ENCODE measurements at regions not wholly inside any gene's neighbourhood (a gene's known extent, or its start where the extent isn't known, plus 50 kb on each side); places are given as distances from the start of the nearest gene placed in this dataset.

DNA sequence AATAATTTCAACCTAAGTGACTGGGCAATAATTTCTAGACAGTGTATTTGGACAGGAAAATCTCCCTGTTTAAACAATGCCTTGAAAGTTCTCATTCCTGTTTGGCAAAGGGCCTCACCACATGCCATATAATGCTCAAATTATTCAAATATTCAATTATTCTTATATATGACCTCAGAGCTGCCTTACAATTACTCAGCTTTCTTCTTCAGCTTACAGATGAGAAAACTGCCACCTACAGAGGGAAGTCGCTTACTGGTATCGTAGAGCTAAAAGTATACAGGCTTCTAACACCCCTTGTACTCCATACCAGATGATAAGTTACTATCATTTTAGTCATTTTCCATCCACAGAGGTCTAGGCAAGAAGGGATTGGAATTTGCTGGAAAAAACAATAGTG lies 830.3 kb downstream of the BRINP1 start:
- DNase-seq (ENCODE audit: low read depth in 2 of 3, low spot score in 2 of 3) = no peak

DNA sequence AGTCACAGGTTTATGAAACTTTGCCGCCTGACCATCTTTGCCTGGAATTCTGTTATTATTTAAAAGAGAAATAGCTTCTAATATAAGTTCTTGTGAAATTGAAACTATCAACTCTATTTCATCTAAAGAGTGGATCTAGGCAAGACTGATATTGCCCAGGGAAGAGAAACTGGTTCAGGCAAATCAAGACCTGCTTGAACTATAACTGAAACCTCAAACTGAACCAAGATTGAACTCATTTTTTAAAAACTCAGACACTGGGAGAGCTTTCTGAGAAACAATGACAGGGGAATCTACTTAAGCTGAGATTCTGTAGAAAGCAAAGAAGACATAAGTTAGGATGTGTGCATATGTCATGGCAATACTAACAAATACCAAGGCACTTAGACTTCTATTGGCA lies 815.8 kb downstream of the BRINP1 start:
- no peak for DNase-seq (ENCODE audit: low read depth in 2 of 3, low spot score in 2 of 3)

DNA sequence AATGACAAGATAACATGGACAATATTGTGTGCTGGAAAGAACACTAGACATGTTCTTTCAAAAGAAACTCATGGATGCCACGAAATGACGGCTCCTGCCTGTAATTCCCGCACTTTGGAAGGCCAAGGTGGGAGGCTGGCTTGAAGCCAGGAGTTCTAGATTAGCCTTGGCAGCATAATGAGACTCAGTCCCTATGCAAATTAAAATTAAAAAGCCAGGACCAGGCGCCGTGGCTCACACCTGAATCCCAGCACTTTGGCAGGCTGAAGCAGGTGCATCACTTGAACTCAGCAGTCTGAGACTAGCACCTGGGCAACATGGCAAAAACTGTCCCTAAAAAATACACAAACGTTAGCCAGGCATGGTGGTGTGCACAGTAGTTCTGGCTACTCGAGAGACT lies 814.2 kb downstream of the BRINP1 start:
- no peak for DNase-seq (ENCODE audit: low read depth in 2 of 3, low spot score in 2 of 3)

DNA sequence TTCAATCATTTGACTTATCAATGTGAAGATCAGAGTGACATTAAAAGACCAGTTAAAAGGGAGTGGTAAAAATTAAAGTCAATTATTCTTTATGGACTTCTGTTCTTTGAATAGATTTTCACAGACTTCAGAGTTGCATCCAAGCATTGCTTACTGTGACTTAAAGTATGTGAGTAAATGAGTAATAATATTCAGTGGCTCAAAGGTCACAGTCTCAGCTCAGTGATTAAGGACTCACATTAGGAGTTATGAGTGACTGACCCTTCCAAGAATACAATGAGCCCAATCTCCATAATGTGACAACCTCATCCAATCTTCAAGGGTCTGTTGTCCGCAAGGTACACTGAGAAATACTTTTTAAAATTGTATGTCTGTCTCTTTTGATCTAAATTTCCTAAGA lies 811.2 kb downstream of the BRINP1 start:
- DNase-seq (ENCODE audit: low read depth in 2 of 3, low spot score in 2 of 3) = no peak

DNA sequence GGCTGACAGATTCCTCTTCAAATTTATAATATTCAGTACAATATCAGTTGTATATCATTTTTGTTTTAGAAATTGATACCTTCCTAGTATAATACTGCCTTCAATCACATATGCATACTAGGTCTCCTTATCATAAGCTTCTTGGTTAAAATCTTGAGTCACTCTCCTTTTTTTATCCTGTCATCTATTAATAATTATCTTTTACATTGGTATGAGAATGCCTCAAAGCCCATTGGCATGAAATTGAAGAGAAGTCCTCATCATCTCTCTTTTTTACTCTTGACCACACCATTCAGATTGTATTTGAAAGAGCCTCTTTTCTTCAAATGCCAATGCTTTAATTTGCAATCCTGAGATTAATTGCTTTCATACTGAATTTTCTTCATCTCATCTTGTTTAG lies 810.3 kb downstream of the BRINP1 start:
- DNase-seq (ENCODE audit: low read depth in 2 of 3, low spot score in 2 of 3) = no peak

DNA sequence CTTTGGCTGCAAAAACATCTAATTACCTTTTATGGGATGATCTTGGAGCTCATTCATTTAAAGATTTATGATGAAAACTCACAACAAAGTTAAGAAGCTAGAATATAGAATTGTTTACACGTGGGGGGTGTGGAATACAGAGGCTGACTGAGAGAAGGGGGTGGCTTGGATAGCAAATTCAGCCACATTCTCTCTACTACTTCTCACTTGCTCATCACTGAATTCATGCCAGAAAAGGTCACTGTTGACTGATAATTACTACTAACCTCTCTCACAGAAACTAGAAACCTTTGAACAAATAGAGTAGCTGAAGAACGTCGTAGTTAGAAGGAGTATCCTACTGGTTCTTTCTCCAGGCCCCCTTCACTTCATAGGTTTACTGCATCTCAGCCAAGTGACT lies 808.2 kb downstream of the BRINP1 start:
- DNase-seq (ENCODE audit: low read depth in 2 of 3, low spot score in 2 of 3) = no peak

DNA sequence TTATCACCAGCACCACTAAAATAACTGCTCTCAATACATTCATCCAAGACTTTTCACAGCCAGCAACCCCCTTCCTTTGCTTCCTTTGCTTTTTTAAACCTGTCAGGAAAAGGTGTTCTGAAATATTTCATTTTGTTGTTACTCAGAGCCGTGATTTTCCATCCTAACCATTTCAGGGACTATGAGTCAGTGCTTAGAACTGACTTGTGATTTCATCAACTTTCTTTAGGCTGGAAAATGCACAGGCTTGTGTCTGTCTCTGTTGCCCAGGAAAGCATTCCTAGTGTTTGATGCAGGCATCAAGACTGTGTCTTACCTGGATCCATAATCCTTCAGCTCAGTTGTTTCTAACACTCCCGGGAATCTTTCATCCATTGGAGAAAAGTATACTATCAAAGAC lies 805.6 kb downstream of the BRINP1 start:
- DNase-seq (ENCODE audit: low read depth in 2 of 3, low spot score in 2 of 3) = no peak

DNA sequence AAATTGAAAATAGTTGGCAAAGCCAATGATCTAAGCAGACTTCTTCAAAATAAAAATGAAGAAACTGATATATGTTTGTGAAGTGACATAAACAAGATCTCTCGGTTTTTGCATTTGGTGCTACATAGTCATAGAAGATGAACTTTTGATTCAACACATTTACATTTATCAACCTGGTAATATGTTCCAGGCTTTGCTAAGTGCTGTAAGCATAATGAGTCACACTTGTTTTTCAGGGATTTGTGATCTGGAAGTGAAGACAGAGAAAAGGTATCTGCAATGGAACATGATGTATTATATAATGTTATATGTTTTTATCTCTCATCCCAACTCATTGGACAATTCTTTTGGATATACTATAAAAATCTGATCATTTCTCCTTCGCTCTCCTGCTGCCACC lies 801.4 kb downstream of the BRINP1 start:
- no peak for DNase-seq (ENCODE audit: low read depth in 2 of 3, low spot score in 2 of 3)

DNA sequence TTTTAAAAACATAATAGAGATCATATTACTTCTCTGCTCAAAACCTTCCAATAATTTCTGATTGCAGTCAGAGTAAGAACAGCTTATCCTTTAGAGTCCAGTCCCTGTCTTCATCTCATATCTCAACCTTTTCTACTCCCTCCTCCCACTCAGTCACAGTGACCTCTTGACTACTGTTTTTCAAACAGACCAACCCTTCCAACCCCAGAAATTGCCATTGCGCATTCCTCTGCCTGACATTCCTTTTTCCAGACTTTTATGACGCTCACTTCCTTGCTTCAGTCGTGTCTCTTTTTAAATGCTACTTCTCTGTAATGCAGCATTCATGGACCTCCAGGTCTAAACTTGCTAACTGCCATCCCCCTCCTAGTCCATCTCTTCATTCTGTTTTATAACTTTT lies 800.5 kb downstream of the BRINP1 start:
- no peak for DNase-seq (ENCODE audit: low read depth in 2 of 3, low spot score in 2 of 3)

DNA sequence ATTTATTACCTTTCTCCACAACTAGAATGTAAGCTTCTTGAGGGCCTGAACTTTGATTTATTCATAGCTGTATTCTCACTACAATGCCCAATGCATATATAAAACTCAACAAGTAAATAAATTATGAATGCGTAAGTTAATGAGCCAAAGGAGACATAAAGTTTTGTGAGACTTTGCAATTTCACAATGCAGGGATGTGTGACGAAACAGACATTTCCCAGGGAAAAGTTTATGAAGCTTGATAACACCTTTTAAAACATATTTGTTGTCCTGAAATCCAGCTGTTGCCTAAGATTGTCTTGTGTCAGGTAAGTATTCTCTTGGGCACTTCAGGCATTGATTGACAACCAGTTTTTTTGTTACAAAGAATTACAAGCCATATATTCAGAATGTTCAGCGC lies 800.1 kb downstream of the BRINP1 start:
- DNase-seq (ENCODE audit: low read depth in 2 of 3, low spot score in 2 of 3) = no peak

DNA sequence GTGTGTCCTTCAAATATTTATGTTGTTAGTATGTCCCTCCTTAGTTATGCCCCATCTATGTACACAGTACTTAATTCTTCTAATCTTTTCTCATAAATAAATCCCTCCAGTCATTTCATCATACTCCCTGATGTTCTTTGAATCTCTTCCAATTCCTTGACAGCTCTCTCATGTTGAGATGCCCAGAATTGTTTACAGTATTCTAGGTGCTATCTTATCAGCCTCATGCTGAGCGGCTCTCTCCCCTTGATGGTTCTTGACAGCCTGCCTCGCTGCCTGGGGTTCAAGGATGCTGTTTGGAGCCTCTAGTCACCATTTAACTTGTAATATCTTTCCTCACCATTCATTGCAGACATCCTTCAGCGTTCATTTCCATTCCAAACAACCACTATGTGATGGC lies 799.2 kb downstream of the BRINP1 start:
- no peak for DNase-seq (ENCODE audit: low read depth in 2 of 3, low spot score in 2 of 3)

DNA sequence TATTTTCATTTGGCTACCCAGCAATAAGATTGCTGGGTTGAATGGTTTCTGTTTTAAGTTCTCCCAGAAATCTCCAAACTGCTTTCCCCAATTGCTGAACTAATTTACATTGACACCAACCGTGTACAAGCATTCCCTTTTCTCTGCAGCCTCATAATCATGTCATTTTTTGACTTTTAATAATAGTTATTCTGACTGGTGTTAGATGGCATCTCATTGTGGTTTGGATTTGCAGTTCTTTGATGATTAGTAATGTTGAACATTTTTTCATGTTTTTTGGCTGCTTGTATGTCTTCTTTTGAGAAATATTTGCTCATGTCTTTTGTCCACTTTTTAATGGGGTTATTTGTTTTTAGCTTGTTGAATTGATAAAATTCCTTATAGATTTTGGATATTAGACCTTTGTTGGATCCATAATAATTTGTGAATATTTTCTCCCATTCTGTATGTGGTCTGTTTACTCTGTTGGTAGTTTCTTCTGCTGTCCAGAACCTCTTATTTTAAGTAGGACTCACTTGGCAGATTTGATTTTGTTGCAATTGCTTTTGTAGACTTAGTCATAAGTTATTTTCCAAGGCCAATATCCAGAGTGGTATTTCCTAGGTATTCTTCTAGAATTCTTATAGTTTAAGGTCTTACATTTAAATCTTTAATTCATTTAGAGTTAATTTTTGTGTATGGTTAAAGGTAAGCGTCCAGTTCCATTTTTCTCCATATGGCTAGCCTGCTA lies 793.7 kb downstream of the BRINP1 start:
- no peak for DNase-seq (ENCODE audit: low read depth in 2 of 3, low spot score in 2 of 3)

DNA sequence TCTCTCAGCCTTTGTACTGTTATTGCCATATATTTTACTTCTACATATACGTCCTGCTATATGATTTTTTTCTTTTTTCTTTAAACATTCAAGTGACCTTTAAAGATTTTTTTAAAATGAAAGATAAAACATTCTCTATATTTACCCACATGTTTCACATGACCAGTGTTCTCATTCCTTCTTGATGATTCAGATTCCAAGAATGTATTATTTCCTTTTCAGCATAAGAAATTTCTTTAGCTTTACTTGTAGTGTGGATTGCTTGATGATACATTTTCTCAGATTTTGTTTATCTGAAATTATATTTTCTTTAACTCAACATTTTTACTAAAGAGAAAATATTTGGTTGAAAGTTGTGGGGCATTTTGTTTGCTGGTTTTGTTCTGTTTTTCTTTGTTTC lies 792.1 kb downstream of the BRINP1 start:
- DNase-seq (ENCODE audit: low read depth in 2 of 3, low spot score in 2 of 3) = no peak

DNA sequence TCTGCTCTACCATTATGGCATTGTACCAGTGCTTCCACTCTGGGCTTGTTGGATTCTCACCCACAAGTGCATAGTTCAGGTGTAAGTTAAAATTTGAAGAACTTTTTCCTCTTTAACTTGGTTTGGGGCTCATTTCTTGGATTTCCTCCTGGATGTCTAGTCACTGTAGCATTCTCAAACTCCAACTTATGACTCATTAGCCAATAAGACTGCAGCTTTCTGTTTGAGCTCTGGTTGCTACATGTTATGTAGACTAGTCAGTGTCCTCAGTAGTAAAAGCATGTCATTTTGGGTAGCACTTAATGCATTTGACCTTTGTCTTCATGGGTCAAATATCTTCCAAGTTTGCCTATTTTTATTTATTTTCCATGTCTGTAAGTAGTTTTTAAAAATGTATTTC lies 790.8 kb downstream of the BRINP1 start:
- no peak for DNase-seq (ENCODE audit: low read depth in 2 of 3, low spot score in 2 of 3)

DNA sequence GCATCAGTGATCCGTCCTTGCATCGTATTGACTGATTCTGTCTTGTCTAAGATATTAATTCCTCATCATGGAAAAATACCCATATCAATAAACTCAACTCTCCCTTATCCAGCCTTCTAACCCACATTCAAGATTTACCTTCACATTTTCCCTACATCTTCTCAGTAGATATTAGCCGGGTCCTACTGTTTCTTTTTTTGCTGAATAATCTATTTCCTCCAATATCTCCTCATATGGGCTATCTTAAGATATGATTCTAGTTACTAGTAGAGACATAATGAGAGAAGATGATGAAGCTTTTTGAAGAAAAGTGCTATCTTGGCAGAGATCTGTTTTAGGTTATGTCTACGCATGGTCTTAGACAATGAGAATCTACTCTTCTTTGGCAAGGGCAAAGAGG lies 785.8 kb downstream of the BRINP1 start:
- no peak for DNase-seq (ENCODE audit: low read depth in 2 of 3, low spot score in 2 of 3)

DNA sequence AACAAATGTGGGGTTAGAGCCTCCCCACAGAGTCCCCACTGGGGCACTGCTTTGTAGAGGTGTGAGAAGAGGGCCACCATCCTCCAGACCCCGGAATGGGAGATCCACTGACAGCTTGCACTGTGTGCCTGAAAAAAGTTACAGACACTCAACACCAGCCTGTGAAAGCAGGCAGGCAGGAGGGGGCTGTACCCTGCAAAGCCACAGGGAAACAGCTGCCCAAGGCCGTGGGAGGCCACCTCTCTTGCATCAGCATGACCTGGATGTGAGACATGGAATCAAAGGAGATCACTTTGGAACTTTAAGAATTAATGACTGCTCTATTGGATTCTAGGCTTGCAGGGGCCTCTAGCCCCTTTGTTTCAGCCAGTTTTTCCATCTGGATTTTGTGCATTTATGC lies 782.3 kb downstream of the BRINP1 start:
- no peak for DNase-seq (ENCODE audit: low read depth in 2 of 3, low spot score in 2 of 3)

DNA sequence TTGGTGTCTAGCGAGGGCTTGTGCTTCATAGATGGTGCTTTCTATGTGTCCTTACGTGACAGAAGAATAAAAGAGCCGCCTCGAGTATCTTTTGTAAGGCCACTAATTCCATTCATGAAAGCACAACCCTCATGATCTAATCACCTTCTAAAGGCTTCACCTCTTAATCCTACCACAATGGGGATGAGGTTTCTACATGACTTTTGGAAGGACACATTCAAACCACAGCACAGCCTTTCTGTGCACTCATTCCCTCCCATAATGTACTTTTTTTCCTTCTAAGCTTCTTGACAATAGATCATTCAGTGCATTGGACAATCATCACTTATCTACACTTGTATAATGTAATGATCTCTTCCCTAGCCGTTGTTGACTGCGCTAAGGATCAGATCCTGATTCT lies 774.8 kb downstream of the BRINP1 start:
- DNase-seq (ENCODE audit: low read depth in 2 of 3, low spot score in 2 of 3) = no peak

DNA sequence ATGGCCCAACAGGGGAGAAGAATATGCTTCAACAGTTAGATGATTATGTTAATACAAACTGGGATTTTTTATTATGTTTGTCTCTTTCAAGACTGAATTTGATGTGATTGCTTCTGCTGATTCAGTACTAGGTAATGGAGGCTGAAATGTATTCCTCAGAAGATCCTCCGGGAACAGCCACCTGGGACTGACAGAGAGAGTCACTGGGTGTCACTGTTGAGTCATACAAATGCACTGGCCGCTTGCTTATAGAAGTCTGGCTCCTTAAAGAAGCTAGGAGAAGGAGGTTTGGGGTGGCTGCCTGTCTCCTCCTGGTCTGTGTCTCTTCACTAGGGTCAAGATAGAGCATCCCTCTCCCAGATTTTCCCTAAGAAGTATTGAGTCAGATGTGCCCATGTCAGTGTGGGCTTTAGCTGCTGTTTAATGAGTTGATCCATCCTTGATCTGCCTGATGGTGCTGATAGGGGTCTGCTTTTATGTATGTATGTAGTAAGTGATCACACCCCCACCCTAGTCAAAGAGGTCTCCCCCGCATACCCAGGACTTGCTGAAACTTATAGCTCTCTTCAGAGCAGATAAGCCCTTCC lies 773.4 kb downstream of the BRINP1 start:
- DNase-seq (ENCODE audit: low read depth in 2 of 3, low spot score in 2 of 3) = no peak

DNA sequence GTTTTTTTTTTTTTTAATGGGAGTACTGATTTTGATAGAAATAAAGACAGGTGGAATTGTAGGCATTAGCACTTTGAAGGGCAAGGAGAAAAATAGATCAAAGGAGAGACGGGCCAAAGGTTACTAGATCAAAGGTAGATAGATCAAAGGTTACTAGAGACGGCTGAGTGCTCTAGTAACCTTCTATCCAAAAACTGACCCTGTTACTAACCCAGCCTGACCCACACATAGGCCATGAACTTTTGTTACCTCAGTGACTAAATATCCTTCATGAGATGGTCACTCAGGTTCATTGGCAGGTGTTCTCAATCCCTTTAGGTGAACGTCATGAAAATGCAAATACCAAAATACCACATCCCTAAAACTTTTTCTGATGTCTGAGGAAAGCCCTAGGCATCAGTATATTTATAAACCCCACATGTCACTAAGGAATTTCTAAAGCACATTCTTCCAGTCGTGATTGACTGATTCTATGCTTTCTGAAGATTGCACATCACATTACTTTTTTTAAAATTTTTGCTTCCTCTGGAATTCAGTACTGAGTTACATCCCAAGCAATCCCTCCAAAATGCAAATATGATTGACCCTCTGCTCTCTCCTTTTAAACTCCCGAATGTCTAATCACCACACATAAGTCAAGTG lies 772.7 kb downstream of the BRINP1 start:
- no peak for DNase-seq (ENCODE audit: low read depth in 2 of 3, low spot score in 2 of 3)

DNA sequence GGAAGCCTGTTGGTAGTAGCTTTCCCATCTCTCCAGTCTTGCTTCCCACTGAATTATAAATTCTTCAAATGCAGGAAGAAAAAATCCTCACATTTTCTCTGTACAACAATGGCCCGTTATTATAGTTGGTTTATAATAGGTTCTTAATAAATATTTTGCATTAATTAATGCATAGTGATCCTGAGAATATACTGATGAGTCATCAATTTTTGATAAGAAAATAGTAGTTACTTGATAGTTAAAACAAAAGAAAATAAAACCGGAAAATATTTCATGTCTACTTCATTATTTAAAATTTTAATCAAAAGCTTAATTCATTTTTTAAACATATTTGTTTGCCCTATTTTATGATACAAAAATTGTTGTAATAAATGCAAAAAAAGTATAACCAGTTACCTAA lies 762.6 kb downstream of the BRINP1 start:
- no peak for DNase-seq (ENCODE audit: low read depth in 2 of 3, low spot score in 2 of 3)

DNA sequence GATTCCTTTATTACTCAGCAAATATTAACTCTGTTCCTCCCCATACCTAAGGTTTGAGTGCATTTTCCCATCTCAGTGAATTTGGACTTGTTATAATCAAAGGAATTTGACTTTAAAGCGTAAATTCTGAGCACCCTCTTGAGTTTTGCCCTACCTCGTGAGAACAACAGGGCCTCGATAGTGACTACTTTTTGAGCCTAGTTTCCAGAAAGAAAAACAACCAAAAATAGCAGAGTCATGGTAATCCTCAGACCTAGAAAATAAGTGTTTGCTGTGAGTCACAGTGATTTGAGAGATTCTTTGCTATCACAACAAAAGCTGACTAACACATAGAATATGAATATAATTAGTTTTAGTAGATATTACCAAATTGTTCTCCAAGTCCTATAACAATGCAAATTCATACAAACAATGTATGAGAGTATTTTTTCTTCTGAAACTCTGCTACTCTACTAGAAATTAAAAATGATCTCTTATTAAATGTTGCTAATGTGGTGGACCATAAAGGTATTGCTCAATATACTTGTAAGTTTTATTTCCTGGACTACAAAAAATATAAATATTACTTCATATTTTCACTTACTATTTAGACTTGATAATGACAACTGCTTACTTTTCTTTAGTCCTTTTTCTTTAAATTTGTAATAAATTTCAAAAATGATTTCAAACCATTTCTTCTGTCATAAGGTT lies 759.7 kb downstream of the BRINP1 start:
- DNase-seq (ENCODE audit: low read depth in 2 of 3, low spot score in 2 of 3) = no peak

DNA sequence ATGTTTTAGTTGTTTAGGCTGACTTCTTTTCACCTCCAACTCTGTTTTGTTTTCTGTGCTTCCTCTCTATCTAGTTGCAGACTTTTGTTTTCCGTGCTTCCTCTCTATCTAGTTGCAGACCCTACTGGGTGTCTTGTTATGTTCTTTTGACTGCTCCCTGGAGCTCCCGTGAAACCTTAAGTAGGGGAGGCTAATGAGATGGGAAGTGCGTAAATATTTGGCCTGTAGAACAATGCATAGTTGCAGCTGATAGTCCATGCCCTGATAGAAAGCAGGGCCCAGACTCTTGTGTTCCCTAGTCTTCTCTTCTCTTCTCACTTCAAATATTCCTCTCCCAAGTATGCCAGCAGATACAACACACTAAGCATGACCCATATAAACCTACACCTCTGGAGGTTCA lies 757.0 kb downstream of the BRINP1 start:
- no peak for DNase-seq (ENCODE audit: low read depth in 2 of 3, low spot score in 2 of 3)

Measured in hematopoietic multipotent progenitor cell (in vitro differentiated cells).